HG03060 (cell line): ENCODE measurements at regions not wholly inside any gene's neighbourhood (a gene's known extent, or its start where the extent isn't known, plus 50 kb on each side); places are given as distances from the start of the nearest gene placed in this dataset.

Experiments
- ATAC-seq: cut with Tn5 transposase; IDR thresholded peaks from one replicate; pipeline ENCODE4 v1.9.1; 2021; ENCODE audit warnings: low read depth, moderate number of reproducible peaks; ENCODE audit not compliant: unreplicated experiment

GRCh38 chr1:229040630-229041358 is 230.1 kb upstream of the RAB4A start:
- ATAC-seq, result no peak

- ATAC-seq, result no peak
Observed at GRCh38 chr1:229041946-229042345, 229.0 kb upstream of the RAB4A start.

GRCh38 chr1:229042482-229042881 is 228.4 kb upstream of the RAB4A start:
- ATAC-seq, result no peak

- no peak for ATAC-seq
Observed at GRCh38 chr1:229043115-229043514, 227.8 kb upstream of the RAB4A start.

GRCh38 chr1:229046251-229046853 is 224.6 kb upstream of the RAB4A start:
- ATAC-seq, result no peak

GRCh38 chr1:229047161-229047839 is 223.6 kb upstream of the RAB4A start:
- ATAC-seq, result no peak

GRCh38 chr1:229047840-229048620 is 222.9 kb upstream of the RAB4A start:
- ATAC-seq, result no peak

GRCh38 chr1:229048896-229049295 is 222.0 kb upstream of the RAB4A start:
- no peak for ATAC-seq

- no peak for ATAC-seq
Observed at GRCh38 chr1:229056046-229056445, 214.9 kb upstream of the RAB4A start.

GRCh38 chr1:229058111-229058561 is 212.8 kb upstream of the RAB4A start:
- ATAC-seq, result no peak

GRCh38 chr1:229058729-229059128 is 212.2 kb upstream of the RAB4A start:
- ATAC-seq, result no peak

- no peak for ATAC-seq
Observed at GRCh38 chr1:229059671-229060539, 211.0 kb upstream of the RAB4A start.

- ATAC-seq, result no peak
Observed at GRCh38 chr1:229062135-229062534, 208.8 kb upstream of the RAB4A start.

GRCh38 chr1:229063154-229063773 is 207.6 kb upstream of the RAB4A start:
- no peak for ATAC-seq

GRCh38 chr1:229064320-229065168 is 206.4 kb upstream of the RAB4A start:
- no peak for ATAC-seq

- ATAC-seq, result no peak
Observed at GRCh38 chr1:229065613-229066012, 205.3 kb upstream of the RAB4A start.

- no peak for ATAC-seq
Observed at GRCh38 chr1:229066591-229066990, 204.3 kb upstream of the RAB4A start.

GRCh38 chr1:229067546-229067945 is 203.4 kb upstream of the RAB4A start:
- ATAC-seq, result no peak
